Testis (tissue), 2 donors: ENCODE measurements at regions not wholly inside any gene's neighbourhood (a gene's known extent, or its start where the extent isn't known, plus 50 kb on each side); places are given as distances from the start of the nearest gene placed in this dataset.

Source experiments
- DNase-seq: peaks from one replicate; pipeline ENCODE4 v3.0.0-alpha.2; 2019
- H3K27ac ChIP-seq, 2 donors: fragments of 200-600 bp; sonication (generic); one replicate each; pipeline ENCODE4 v1.5.1; 2019
- H3K27me3 ChIP-seq: fragments of 200-600 bp; sonication (generic); one replicate; pipeline ENCODE4 v1.5.1; 2019
- H3K36me3 ChIP-seq: fragments of 200-600 bp; sonication (generic); one replicate; pipeline ENCODE4 v1.5.1; 2017; ENCODE audit warnings: low read depth; ENCODE audit errors: missing control alignments
- H3K4me1 ChIP-seq: fragments of 200-600 bp; sonication (generic); one replicate; pipeline ENCODE4 v1.5.1; 2019
- H3K4me3 ChIP-seq, 2 donors: fragments of 200-600 bp; sonication (generic); one replicate each; pipeline ENCODE4 v1.5.1; 2017 to 2019
- H3K9me3 ChIP-seq: fragments of 200-600 bp; sonication (generic); one replicate; pipeline ENCODE4 v1.5.1; 2017
- POLR2A ChIP-seq: fragments of 450-650 bp; IDR thresholded peaks from one replicate; pipeline ENCODE4 v1.6.1; 2017; ENCODE audit warnings: antibody characterized with exemption, mild to moderate bottlenecking, moderate library complexity
- WGBS, 2 donors: methylation state at CpG; one replicate each; pipeline ENCODE4 v1.1.5; 2018; 5-methylcytosine and 5-hydroxymethylcytosine counted together
- intact Hi-C: fragments of 100-400 bp; cut with DNase I; formaldehyde crosslinking; loops from one replicate; pipeline ENCODE4 v1.15.1; 2023; ENCODE audit warnings: low total_unique reads
- TF ChIP-seq, protein P1 (sequence below), 3 experiments: fragments of 450-650 bp in 2 of 3; fragments of 200-600 bp in 1 of 3; sonication (generic) in 1 of 3; IDR thresholded peaks; one replicate each; pipeline ENCODE4 v1.5.1; 2016 to 2019; ENCODE audit warnings: antibody characterized with exemption in 3 of 3, mild to moderate bottlenecking in 2 of 3, moderate library complexity in 1 of 3

DNA sequence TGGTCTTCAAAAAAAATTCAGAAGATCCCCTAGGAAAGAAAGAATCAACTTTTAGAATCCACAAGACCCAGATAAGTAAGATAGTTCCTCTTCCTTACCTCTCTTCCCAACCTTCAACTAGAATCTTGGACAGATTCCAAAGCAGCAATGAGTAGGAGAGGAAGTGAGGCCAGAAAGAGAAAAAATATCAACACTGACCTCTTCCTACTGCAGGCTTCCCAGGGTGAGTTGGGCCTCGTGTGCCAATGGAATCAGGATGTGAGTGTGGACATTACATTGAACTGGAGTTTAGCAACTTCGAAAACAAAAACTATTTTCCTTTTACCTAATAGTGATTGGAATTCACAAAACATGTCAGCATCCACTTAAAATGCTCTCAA, 102.5 kb upstream of the PIEZO2 start:
- WGBS, 2 donors: 55 to 59% methylated on average over 2 of the region's 2 CpGs
- Histone ChIP-seq H3K4me3 (no peak overlapping the region), H3K27ac (no peak overlapping the region), H3K4me1 (no peaks in the 10 kb centered on the region), H3K36me3 (no peaks in the 10 kb centered on the region), H3K9me3 (no peaks in the 10 kb centered on the region), H3K27me3 (no peaks in the 10 kb centered on the region)
- intact Hi-C loops: no loop called here
- no peak for DNase-seq
- TF ChIP-seq POLR2A: no peak

DNA sequence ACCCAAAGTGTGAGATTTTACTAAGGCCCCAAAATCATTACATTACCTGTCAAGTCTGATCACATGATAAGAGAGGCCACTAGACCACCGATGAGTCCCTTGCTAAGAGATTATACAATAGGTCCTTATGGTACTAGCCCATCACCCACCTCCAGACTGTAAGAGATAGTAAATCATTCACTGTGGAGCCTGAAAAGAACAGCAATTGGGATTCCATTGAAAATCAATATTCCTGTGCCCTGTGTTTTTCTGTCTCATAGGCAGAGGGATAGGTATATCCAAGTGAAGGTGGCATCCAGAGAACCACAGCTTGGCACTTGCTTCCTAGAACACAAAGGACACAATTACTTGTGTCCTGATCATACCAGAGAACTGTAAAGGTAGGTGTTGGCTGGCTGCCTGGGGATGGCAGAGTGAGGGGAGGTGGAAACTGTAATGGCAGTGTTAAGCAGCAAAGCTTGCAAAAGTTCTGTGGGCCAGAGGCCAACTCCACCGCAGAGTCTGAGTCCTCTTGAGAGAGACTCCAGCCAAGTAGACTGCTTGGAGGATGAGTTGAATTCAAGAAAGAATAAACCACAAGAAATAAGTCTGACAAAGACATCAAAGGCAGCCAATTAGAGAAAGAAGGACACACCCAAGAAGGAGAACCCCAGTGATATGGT, 102.0 kb upstream of the PIEZO2 start:
- no peaks in the 10 kb centered on the region for H3K36me3 ChIP-seq
- DNase-seq: no peak
- no peaks in the 10 kb centered on the region for H3K27me3 ChIP-seq
- intact Hi-C loops: no loop called here
- TF ChIP-seq, protein P1, sequence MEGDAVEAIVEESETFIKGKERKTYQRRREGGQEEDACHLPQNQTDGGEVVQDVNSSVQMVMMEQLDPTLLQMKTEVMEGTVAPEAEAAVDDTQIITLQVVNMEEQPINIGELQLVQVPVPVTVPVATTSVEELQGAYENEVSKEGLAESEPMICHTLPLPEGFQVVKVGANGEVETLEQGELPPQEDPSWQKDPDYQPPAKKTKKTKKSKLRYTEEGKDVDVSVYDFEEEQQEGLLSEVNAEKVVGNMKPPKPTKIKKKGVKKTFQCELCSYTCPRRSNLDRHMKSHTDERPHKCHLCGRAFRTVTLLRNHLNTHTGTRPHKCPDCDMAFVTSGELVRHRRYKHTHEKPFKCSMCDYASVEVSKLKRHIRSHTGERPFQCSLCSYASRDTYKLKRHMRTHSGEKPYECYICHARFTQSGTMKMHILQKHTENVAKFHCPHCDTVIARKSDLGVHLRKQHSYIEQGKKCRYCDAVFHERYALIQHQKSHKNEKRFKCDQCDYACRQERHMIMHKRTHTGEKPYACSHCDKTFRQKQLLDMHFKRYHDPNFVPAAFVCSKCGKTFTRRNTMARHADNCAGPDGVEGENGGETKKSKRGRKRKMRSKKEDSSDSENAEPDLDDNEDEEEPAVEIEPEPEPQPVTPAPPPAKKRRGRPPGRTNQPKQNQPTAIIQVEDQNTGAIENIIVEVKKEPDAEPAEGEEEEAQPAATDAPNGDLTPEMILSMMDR (IDR thresholded peaks at IDR 0.05): no peak
- TF ChIP-seq POLR2A: no peak
- no peaks in the 10 kb centered on the region for H3K4me1 ChIP-seq
- no peak overlapping the region for H3K27ac ChIP-seq
- no peak overlapping the region for H3K4me3 ChIP-seq
- WGBS, 2 donors: 81 to 87% methylated on average over 2 of the region's 2 CpGs
- H3K9me3 ChIP-seq: no peaks in the 10 kb centered on the region

DNA sequence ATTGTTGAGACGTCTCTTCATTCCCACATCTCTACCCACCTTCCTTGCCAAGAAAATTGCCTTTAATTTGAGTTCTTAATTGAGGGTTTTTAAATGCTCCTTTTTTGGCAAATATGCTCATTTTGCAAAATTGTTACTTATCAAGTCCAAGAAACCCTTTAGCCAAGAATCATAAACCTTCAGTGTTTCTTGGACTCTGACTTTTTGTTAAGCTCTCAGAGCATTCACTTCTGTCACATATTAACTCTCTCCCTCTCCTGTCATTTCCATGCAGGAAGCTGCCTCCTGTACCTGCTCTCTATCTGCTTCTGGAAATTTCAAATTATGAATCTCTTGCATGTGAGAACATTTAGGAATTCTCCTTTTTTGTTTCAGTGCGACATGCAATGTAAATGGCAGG, 100.0 kb upstream of the PIEZO2 start:
- 54 to 58% methylated on average over 2 of the region's 2 CpGs for WGBS, 2 donors
- intact Hi-C loops: no loop called here
- H3K27me3 ChIP-seq: no peaks in the 10 kb centered on the region
- no peaks in the 10 kb centered on the region for H3K9me3 ChIP-seq
- no peaks in the 10 kb centered on the region for H3K36me3 ChIP-seq
- H3K4me3 ChIP-seq: no peak overlapping the region
- H3K27ac ChIP-seq: no peak overlapping the region
- TF ChIP-seq, protein P1 (IDR thresholded peaks at IDR 0.05): no peak
- no peak for TF ChIP-seq POLR2A
- no peaks in the 10 kb centered on the region for H3K4me1 ChIP-seq
- DNase-seq: no peak

DNA sequence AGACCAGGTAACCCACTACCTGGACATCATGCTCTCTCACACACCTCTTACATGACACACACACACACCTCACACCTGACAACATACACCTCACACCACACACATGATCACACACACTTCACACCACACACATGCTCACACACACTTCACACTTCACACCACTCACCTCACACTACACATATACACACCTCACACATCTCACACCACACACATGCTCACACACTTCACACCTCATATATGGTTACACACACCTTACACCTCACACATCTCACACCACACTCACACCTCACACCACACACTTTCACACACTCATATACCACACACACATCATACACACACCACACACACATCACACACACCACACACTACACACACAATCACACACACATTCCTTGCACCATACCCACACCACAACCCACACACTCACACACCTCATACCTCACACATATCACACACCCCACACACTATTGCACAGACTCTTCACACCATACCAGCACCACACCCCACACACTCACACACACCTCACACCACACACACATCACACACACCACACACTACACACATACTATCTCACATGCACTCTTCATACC, 98.1 kb upstream of the PIEZO2 start:
- intact Hi-C loops: no loop called here
- no peak for TF ChIP-seq POLR2A
- TF ChIP-seq, protein P1 (IDR thresholded peaks at IDR 0.05): no peak

DNA sequence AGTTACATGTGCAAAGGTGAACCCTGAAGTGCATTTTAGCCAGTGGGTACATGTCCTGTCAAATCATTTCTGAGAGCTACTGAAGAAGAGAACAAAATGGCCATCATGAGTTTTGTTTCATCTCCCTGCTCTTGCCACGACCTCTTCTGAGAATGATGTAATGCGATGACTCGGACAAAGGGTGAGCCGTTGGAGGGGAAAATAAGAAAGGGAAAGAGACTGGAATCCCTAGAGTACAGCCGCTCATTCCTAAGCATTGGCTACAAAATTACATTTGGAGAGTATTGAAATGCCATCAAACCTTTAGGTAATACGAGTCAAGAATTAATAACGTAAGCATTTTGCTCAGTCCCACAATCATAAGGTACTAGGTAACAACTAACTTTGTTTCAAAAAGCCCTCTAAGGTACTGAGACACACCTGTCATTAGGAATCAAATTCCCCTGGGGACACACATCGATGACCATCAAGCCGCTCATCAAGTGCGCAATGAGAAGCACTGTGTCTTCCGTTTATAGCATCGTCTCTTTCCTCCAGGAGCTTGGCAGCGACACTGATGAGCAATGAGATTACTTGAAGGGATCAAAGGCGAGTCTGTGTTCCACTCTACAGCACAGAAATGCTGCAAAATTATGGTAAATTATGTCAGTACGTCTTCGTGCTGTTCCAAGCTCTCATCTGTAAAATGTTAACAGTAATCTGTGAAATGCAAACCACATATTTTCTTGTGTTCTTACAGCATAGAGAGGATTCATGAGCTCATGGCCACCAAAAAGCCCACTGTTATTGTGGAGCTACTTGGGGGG, 97.3 kb upstream of the PIEZO2 start:
- TF ChIP-seq POLR2A: no peak
- Histone ChIP-seq H3K27ac (no peak overlapping the region), H3K27me3 (no peaks in the 10 kb centered on the region), H3K4me3 (no peak overlapping the region), H3K9me3 (no peaks in the 10 kb centered on the region), H3K36me3 (no peaks in the 10 kb centered on the region), H3K4me1 (no peaks in the 10 kb centered on the region)
- intact Hi-C loops: no loop called here
- WGBS, 2 donors: 68 to 82% methylated on average over 16 of the region's 16 CpGs
- no peak for DNase-seq

More for the DNA sequence above, 98.1 kb upstream of the PIEZO2 start:
- no peaks in the 10 kb centered on the region for H3K27me3 ChIP-seq
- H3K4me3 ChIP-seq: no peak overlapping the region
- H3K4me1 ChIP-seq: no peaks in the 10 kb centered on the region
- H3K27ac ChIP-seq: no peak overlapping the region
- DNase-seq: no peak
- no peaks in the 10 kb centered on the region for H3K36me3 ChIP-seq
- H3K9me3 ChIP-seq: no peaks in the 10 kb centered on the region
